ENCODE measurements at regions not wholly inside any gene's neighbourhood (a gene's known extent, or its start where the extent isn't known, plus 50 kb on each side); places are given as distances from the start of the nearest gene placed in this dataset.

DNA sequence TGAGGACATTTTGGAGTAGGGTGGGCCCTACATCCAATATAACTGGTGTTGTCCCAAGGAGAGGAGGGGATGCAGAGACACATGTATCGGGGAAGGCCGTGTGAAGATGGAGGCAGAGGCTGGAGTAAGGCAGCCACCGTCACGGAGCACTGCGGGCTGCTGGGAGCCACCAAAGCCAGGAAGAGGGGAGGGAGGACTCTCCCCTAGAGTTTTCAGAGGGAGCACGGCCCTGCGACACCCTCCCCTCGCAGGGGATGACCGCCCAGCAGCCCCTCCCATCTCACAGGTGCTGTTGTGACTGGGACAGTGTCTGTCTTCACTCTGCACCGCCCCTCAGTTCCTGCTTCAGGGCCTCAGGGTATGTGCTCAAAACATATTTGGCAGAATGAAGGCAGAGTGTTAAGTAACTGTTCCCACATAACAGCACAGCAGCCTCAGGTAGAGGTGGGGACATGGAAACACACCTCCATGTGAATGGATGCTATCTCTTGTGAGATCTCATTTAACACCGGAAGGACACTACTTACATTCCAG is 82.2 kb downstream of the RBFOX3 start:
- Histone ChIP-seq H3K9ac (ENCODE audit: low read length) (no peak overlapping the region), H3K36me3 (ENCODE audit: insufficient read depth, low read length) (no peaks in the 10 kb centered on the region), H3K27ac (ENCODE audit: low read depth, low read length) (no peak overlapping the region), H3K9me3 (ENCODE audit: low read length) (no peaks in the 10 kb centered on the region), H3K4me3 (ENCODE audit: low read depth in 1 of 2, low read length in 2 of 2) (no peak overlapping the region), H3K4me1 (ENCODE audit: insufficient read depth, low read length) (peaks cover 41% of the 10 kb centered on the region), H3K27me3 (ENCODE audit: control insufficient read depth in 1 of 2, insufficient read depth in 2 of 2, low read length in 2 of 2) (no peaks in the 10 kb centered on the region)

DNA sequence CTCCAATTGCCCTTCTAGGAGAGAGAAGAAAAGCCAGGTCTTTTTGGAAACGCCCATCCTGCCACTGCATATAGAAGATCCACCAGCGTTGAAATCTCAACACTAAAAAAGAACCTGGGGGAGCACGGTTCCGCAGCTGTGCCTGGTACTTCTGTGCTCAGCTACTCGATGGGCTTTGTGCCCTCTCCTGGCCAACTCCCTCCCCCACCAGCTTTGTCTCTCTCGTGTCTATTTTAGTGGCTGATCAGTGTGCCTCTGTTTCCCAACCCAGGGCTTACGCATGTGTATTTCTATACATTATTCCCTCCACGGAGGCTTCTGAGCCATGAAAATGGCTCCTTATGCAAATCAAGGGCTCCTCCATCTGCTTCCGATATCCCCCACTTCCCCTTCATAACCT is 83.5 kb downstream of the RBFOX3 start:
- Histone ChIP-seq H3K27me3 (ENCODE audit: control insufficient read depth in 1 of 2, insufficient read depth in 2 of 2, low read length in 2 of 2) (no peaks in the 10 kb centered on the region), H3K9me3 (ENCODE audit: low read length) (no peaks in the 10 kb centered on the region), H3K9ac (ENCODE audit: low read length) (no peak overlapping the region)

DNA sequence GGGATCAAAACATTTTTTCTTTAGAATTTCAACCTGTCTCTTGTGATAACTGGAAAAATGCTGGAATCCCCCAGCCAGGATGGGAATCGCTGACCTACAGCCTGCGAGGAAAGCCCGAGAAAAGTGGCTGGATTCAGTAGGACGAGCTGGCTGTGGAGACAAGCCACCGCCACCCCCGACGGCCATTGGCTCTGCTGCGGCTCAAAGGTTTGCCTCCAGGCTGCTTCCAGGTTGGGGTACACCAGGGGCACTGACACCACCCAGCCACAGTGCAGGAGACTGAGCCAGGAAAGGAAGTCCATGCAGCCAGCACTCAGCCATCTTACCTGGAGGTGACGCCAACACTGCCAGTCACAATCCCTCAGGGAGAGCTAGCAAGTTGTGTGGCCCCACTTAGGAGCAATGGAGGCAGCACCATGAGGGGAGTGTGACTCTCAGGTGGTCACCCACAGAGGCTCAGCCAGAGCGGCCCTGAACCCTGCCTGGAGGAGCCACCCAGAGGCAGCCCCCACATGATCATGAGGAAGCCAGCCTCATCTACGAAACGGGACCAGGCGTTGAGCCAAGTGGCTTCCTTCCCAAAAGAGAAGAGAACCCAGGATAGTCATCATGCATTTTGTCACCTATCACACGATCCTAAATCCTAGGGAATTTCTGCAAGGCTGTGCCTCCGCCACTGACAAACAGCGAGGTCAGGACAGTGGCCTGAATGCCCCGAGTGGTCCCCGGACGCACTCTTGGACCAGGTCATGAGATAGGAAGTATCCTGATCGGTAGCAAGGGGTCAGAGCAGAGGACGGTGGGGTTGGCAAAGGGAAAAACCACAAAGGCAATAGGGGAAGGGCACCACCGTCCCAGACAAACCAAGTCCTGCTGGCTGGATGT is 84.8 kb downstream of the RBFOX3 start:
- Histone ChIP-seq H3K4me1 (ENCODE audit: insufficient read depth, low read length) (peaks cover 48% of the 10 kb centered on the region), H3K27me3 (ENCODE audit: control insufficient read depth in 1 of 2, insufficient read depth in 2 of 2, low read length in 2 of 2) (no peaks in the 10 kb centered on the region), H3K27ac (ENCODE audit: low read depth, low read length) (no peak overlapping the region), H3K36me3 (ENCODE audit: insufficient read depth, low read length) (no peaks in the 10 kb centered on the region), H3K9me3 (ENCODE audit: low read length) (no peaks in the 10 kb centered on the region), H3K9ac (ENCODE audit: low read length) (no peak overlapping the region), H3K4me3 (ENCODE audit: low read depth in 1 of 2, low read length in 2 of 2) (no peak overlapping the region)

More for the DNA sequence above, 83.5 kb downstream of the RBFOX3 start:
- Histone ChIP-seq H3K4me1 (ENCODE audit: insufficient read depth, low read length) (peaks cover 40% of the 10 kb centered on the region), H3K4me3 (ENCODE audit: low read depth in 1 of 2, low read length in 2 of 2) (no peak overlapping the region), H3K27ac (ENCODE audit: low read depth, low read length) (no peak overlapping the region), H3K36me3 (ENCODE audit: insufficient read depth, low read length) (no peaks in the 10 kb centered on the region)

DNA sequence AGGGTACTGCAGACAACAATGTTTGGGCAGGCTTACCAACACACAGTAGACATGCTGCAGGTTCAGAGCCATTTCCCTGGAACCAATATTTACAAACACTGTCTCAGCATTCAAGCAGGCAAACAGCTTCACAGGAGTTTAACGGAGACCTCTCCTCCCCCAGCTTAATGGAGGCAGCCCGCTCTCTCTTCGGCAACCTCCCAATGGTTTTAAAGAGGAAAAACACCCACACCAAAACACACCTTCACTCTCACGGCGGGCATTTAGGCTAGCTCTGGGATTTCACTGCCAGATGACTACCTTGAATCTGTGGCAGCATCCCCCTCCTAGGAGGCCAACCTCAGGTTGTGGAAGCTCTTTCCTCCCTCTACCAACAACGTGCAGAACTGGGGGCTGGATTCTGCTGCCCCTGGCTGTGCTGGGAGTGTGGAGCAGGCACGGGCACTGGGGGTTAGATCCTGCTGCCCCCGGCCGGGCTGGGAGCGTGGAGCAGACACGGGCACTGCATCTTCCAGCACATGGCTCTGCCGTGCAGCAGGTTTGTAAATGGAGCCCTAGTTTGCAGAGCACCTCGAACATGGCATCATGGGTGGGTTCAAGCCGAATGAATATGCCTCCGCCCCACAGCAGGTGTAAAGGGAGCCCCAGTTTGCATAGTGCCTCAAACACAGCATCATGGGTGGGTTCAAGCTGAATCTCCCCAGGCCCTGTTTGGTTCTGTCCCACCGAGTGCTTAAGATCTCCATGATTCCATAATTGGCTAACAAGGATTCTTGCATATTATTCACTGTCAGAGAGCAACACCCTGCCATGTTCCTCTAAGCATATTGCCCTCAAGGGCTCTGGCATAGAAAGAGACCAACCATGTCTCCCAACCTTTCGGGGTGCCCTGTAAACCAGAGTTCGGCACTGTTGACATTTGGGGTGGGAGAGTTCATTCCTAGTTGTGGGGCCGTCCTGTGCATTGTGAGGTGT is 86.4 kb downstream of the RBFOX3 start:
- no peak overlapping the region for H3K9ac ChIP-seq (ENCODE audit: low read length)
- peaks cover 0 to 5% of the 10 kb centered on the region in 2 donors for H3K27me3 ChIP-seq (ENCODE audit: control insufficient read depth in 1 of 2, insufficient read depth in 2 of 2, low read length in 2 of 2)
- no peaks in the 10 kb centered on the region for H3K36me3 ChIP-seq (ENCODE audit: insufficient read depth, low read length)
- H3K4me1 ChIP-seq (ENCODE audit: insufficient read depth, low read length), result peaks cover 53% of the 10 kb centered on the region
- no peaks in the 10 kb centered on the region for H3K9me3 ChIP-seq (ENCODE audit: low read length)
- no peak overlapping the region for H3K27ac ChIP-seq (ENCODE audit: low read depth, low read length)
- H3K4me3 ChIP-seq (ENCODE audit: low read depth in 1 of 2, low read length in 2 of 2), result no peak overlapping the region

DNA sequence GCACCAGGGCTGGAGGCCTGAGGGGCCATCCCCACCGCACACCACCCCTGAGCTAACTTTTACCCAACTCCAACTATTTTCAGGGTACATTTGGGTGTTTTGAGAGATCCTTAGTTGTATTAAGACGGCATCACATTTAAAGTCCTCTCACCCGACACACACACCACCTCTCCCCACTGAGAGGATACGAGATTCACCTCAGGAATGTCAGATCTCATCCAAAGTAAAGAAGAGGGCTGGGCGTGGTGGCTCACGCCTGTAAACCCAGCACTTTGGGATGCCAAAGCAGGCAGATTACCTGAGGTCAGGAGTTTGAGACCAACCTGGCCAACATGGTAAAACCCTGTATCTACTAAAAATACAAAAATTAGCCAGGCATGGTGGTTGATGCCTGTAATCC is 88.4 kb downstream of the RBFOX3 start:
- peaks cover 60% of the 10 kb centered on the region for H3K4me1 ChIP-seq (ENCODE audit: insufficient read depth, low read length)
- H3K9me3 ChIP-seq (ENCODE audit: low read length), result no peaks in the 10 kb centered on the region
- H3K36me3 ChIP-seq (ENCODE audit: insufficient read depth, low read length), result no peaks in the 10 kb centered on the region
- H3K27me3 ChIP-seq (ENCODE audit: control insufficient read depth in 1 of 2, insufficient read depth in 2 of 2, low read length in 2 of 2), result peaks cover 0 to 5% of the 10 kb centered on the region in 2 donors
- no peak overlapping the region for H3K4me3 ChIP-seq (ENCODE audit: low read depth in 1 of 2, low read length in 2 of 2)
- no peak overlapping the region for H3K9ac ChIP-seq (ENCODE audit: low read length)
- H3K27ac ChIP-seq (ENCODE audit: low read depth, low read length), result no peak overlapping the region

DNA sequence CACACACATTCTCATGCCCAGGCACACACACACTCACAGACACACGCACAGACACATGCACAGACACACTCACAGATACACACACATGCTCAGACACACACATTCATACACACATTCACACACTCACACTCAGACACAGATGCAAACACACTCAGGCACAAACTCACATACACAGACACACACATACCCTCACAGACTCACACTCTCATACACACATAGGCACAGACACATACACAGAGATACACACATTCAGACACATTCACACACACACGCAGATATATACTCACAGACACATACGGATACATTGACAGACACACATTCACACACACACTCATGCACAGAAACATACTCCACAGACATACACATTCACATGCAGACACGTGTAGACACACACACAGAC is 89.6 kb downstream of the RBFOX3 start:
- Histone ChIP-seq H3K36me3 (ENCODE audit: insufficient read depth, low read length) (no peaks in the 10 kb centered on the region), H3K27ac (ENCODE audit: low read depth, low read length) (no peak overlapping the region)

DNA sequence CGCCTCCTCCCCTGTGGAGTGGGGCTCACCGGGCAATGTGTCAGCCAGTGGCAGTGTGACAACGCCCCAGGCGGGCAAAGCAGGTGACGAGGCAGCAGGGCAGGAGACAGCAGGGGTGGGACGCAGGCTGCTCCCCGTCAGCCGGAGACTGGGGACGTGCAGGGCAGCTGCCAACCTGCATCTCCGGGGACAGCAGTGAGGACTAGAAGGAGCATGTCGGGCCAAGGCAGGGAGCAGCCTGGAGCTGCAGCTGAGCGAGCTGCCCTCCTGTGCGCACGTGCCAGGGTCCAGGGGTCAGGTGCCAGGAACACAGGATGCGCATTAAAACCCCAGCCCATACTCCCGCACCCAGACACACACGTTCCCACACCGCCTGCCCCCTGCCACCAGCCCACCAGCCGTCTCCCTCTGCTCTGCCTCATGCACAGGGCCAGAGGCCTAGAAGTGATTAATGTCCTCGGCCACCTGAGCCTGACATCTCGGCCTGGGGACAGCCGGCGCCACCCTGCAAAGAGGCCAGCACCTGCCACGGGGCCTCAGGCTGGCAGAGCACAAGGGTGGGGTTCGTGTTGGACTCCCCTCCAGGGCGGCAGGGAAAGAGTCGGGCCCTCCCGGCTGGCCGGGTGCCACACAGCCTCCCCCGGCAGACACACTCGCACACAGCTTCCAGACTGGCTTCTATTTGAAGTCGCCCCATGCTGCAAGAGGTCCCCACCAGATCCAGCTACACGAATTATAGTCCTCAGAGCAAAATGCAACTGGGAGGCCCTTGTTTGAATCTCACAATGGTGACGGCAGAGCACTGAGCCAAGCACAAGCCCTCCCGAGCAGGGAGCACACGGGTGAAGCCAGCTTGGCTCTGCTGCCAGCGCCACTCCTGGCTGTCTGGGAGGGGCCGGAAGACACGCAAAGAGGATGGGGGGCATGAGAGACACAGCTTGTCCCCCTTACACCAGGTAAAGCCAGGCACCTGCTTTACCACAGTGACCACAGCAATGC is 90.4 kb downstream of the RBFOX3 start:
- H3K4me1 ChIP-seq (ENCODE audit: insufficient read depth, low read length), result peaks cover 56% of the 10 kb centered on the region
- peaks cover 0 to 5% of the 10 kb centered on the region in 2 donors for H3K27me3 ChIP-seq (ENCODE audit: control insufficient read depth in 1 of 2, insufficient read depth in 2 of 2, low read length in 2 of 2)
- no peak overlapping the region for H3K9ac ChIP-seq (ENCODE audit: low read length)
- no peak overlapping the region for H3K27ac ChIP-seq (ENCODE audit: low read depth, low read length)
- H3K9me3 ChIP-seq (ENCODE audit: low read length), result no peaks in the 10 kb centered on the region
- H3K36me3 ChIP-seq (ENCODE audit: insufficient read depth, low read length), result no peaks in the 10 kb centered on the region
- H3K4me3 ChIP-seq (ENCODE audit: low read depth in 1 of 2, low read length in 2 of 2), result no peak overlapping the region

More for the DNA sequence above, 89.6 kb downstream of the RBFOX3 start:
- Histone ChIP-seq H3K9me3 (ENCODE audit: low read length) (no peaks in the 10 kb centered on the region), H3K4me1 (ENCODE audit: insufficient read depth, low read length) (peaks cover 55% of the 10 kb centered on the region), H3K4me3 (ENCODE audit: low read depth in 1 of 2, low read length in 2 of 2) (no peak overlapping the region), H3K27me3 (ENCODE audit: control insufficient read depth in 1 of 2, insufficient read depth in 2 of 2, low read length in 2 of 2) (peaks cover 0 to 5% of the 10 kb centered on the region in 2 donors), H3K9ac (ENCODE audit: low read length) (no peak overlapping the region)

DNA sequence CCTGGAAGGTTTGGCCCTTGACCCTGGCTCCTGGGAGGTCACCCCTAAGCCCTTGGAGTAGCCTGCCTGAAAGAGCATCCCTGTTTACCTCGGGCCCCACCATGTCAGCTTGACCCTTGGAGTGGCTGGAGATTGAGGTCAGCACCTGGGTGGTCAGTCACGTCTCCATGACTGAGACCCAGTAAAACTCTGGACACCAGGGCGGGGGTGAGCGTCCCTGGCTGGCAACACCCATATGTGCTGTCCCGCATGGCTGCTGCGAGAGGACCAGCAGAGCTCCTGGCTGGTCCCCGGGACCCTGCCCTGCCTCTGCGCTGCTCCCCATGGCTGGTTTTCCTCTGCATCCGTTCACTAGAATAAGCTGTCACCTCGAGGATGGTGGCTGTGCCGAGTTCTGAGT is 91.2 kb downstream of the RBFOX3 start:
- H3K27ac ChIP-seq (ENCODE audit: low read depth, low read length), result no peak overlapping the region

DNA sequence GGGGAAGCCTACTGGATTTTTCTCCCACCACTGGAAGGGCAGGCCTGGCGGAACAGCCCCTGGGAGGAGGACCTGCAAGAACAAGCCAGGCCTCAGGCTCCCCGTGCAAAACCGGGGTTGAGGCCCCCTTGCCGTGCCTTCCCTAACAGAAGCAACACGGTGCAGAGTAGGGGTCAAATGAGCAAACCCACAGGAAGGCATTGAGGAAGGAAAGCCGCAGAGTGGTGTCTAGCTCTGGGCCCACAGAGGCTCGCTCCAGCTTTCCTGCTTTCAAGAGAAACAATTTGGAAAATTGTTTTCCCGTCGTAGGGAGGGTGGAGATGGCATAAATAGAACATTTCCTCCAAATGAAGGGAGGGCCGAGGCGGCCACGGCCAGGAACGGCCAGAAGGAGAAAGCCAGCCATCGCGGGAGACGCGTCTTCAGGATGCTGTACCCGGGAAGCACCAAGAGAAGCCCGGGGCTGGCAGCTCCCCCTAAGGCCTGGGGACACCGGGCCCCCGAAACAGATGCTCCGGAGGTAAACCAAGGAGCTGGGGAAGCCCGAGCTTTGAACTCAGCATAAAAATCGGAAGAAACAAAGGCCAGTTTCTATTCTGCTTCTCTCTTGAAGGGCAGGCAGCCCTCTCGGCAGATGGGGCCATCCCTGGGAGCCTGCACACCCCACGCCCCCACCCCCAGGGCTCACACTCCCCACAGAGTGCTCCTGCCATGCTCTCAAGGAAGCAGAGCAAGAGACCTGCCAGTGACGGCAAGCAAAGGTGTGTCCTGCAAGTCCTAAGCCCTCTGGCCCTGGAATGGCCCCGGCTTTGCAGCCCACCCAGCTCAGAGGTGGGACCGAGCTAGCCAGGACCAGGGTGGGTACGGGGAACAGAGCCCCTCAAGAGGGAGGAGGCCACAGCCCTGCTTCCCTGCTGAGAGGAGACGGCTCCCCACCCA is 92.0 kb downstream of the RBFOX3 start:
- H3K4me1 ChIP-seq (ENCODE audit: insufficient read depth, low read length), result peaks cover 43% of the 10 kb centered on the region
- no peaks in the 10 kb centered on the region for H3K9me3 ChIP-seq (ENCODE audit: low read length)
- no peak overlapping the region for H3K27ac ChIP-seq (ENCODE audit: low read depth, low read length)
- peaks cover 0 to 5% of the 10 kb centered on the region in 2 donors for H3K27me3 ChIP-seq (ENCODE audit: control insufficient read depth in 1 of 2, insufficient read depth in 2 of 2, low read length in 2 of 2)
- H3K36me3 ChIP-seq (ENCODE audit: insufficient read depth, low read length), result no peaks in the 10 kb centered on the region
- H3K4me3 ChIP-seq (ENCODE audit: low read depth in 1 of 2, low read length in 2 of 2), result no peak overlapping the region
- no peak overlapping the region for H3K9ac ChIP-seq (ENCODE audit: low read length)

More for the DNA sequence above, 91.2 kb downstream of the RBFOX3 start:
- no peaks in the 10 kb centered on the region for H3K36me3 ChIP-seq (ENCODE audit: insufficient read depth, low read length)
- no peak overlapping the region for H3K9ac ChIP-seq (ENCODE audit: low read length)
- H3K4me3 ChIP-seq (ENCODE audit: low read depth in 1 of 2, low read length in 2 of 2), result no peak overlapping the region
- peaks cover 0 to 5% of the 10 kb centered on the region in 2 donors for H3K27me3 ChIP-seq (ENCODE audit: control insufficient read depth in 1 of 2, insufficient read depth in 2 of 2, low read length in 2 of 2)
- H3K9me3 ChIP-seq (ENCODE audit: low read length), result no peaks in the 10 kb centered on the region
- H3K4me1 ChIP-seq (ENCODE audit: insufficient read depth, low read length), result peaks cover 51% of the 10 kb centered on the region

Measured in muscle layer of colon (tissue), 2 donors.